ENCODE measurements at regions not wholly inside any gene's neighbourhood (a gene's known extent, or its start where the extent isn't known, plus 50 kb on each side); places are given as distances from the start of the nearest gene placed in this dataset.

DNA sequence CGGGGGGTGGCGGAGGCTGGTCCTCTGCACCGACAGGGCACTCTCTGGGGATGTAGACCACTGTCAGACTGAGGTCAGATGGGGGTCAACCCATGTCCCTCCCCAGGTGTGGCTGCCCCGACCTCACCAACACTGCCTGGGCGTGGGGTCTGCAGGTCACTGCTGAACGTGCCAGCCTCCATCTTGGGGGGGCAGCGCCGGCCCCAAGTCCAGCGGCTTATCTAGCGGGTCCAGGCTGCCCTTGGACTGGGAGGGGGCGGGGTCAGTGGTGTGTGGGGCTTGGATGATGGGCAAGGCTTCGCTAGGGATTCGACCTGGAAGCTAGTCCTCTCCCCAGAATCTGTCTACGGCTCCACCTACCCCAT lies 178.2 kb downstream of the IGLL1 start:
- DNase-seq (ENCODE audit: low read depth, low spot score): no peak
- Histone ChIP-seq H2AFZ (ENCODE audit: low read depth, low read length, poor library complexity, severe bottlenecking) (no peak overlapping the region), H3K9me2 (ENCODE audit: insufficient read depth) (no peaks in the 10 kb centered on the region), H3K4me2 (ENCODE audit: low read length) (peak overlapping the region; percentile 95), H3K4me1 (ENCODE audit: control insufficient read depth in 1 of 2, insufficient read depth in 2 of 2, low read length in 2 of 2) (peaks cover 11 to 17% of the 10 kb centered on the region in 2 experiments; a peak in 3 of 4 replicates), H3K27ac (ENCODE audit: low read depth, low read length) (peak overlapping the region; percentile 56; the same call in 1 of the 2 replicates), H3K27me3 (ENCODE audit: insufficient read depth, low read length) (peaks cover 3% of the 10 kb centered on the region; the same call in 1 of the 2 replicates), H3K9ac (ENCODE audit: low read length) (peak overlapping the region; percentile 52), H3K9me3 (ENCODE audit: control insufficient read depth in 1 of 2, insufficient read depth in 1 of 2, low read depth in 1 of 2, low read length in 2 of 2) (no peaks in the 10 kb centered on the region), H3K79me2 (ENCODE audit: insufficient read depth, low read length) (no peaks in the 10 kb centered on the region), H3K4me3 (replicated peaks in 1 of 2; ENCODE audit: low read depth in 1 of 2, low read length in 2 of 2) (peak overlapping the region; percentile 50 to 65), H4K20me1 (ENCODE audit: insufficient read depth) (no peaks in the 10 kb centered on the region), H3K36me3 (ENCODE audit: control insufficient read depth in 1 of 2, insufficient read depth in 2 of 2, low read length in 2 of 2) (no peaks in the 10 kb centered on the region)
- RAD21 ChIA-PET (ENCODE audit: low non-redundant PET in 1 of 2, low total read pairs in 2 of 2, uncharacterized antibody in 2 of 2, unreplicated experiment in 2 of 2): no interaction called here
- POLR2A ChIA-PET: no interaction called here
- CTCF ChIA-PET: no interaction called here
- intact Hi-C loops (cut with micrococcal nuclease): loop anchor here (2.0 kb wide), 1 partner anchor 137 kb away; no protein-coding TSS in a partner anchor
- TF ChIP-seq EGR1 (IDR thresholded peaks at IDR 0.05; ENCODE audit: low read depth): no peak
- no peak for TF ChIP-seq SP1 (IDR thresholded peaks at IDR 0.05; ENCODE audit: low read depth)
- no peak for TF ChIP-seq SRF (IDR thresholded peaks at IDR 0.05; ENCODE audit: low read depth)
- peak; percentile 43; the same call in 1 of the 2 replicates for ATAC-seq
- BruUV-seq (replicated peaks): no TSS peak

DNA sequence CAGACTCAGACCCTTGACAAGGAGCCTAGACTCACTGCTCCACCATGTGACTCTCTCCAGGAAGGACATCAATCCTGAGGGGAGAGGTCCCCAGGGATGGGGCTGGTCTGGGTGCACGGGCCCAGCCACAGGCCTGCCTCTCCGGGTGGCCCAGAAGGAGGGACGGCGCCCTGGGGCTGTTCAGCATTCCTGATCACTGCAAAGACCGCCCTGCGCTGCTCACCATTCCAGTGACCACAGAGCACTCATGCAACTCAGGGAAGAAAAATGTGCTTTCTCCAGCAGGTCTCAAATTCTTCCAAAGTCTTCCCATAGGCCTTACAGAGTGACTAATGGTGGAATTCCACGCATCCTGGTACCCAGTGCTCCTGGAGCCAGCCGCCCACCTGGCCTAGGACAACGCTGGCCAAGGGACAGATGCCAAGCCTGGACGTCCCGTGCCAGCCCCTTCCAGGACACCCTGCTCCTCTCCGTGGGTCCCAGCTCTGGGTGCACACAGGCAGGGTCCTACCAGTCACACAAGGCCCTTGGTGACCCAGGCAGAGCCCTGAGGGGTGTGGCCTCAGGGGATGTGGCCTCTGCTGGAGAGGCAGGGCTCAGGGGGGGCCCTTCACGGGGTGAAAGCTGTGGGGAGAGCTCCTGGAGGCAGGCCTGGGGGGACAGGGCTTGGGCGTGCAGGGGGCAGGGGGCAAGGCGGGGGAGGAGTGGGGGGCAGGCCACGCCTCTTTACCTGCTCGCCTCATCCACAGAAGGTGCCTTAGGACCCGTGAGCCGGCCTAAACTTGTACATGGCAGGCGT lies 178.8 kb downstream of the IGLL1 start:
- no peak for ATAC-seq
- CTCF ChIA-PET: no interaction called here
- intact Hi-C loops (cut with micrococcal nuclease): no loop called here

More for the DNA sequence above, 178.8 kb downstream of the IGLL1 start:
- H3K9me3 ChIP-seq (ENCODE audit: control insufficient read depth in 1 of 2, insufficient read depth in 1 of 2, low read depth in 1 of 2, low read length in 2 of 2): no peaks in the 10 kb centered on the region
- BruUV-seq (replicated peaks): no TSS peak
- no peak for DNase-seq (ENCODE audit: low read depth, low spot score)
- H3K4me3 ChIP-seq (replicated peaks in 1 of 2; ENCODE audit: low read depth in 1 of 2, low read length in 2 of 2): peak overlapping the region; percentile 50 to 65
- ChIA-PET RAD21 (ENCODE audit: low non-redundant PET in 1 of 2, low total read pairs in 2 of 2, uncharacterized antibody in 2 of 2, unreplicated experiment in 2 of 2) (no interaction called here), POLR2A (no interaction called here)
- H3K27ac ChIP-seq (ENCODE audit: low read depth, low read length): no peak overlapping the region; the same call in 1 of the 2 replicates
- H3K36me3 ChIP-seq (ENCODE audit: control insufficient read depth in 1 of 2, insufficient read depth in 2 of 2, low read length in 2 of 2): no peaks in the 10 kb centered on the region
- peak overlapping the region; percentile 95 for H3K4me2 ChIP-seq (ENCODE audit: low read length)
- peaks cover 11 to 17% of the 10 kb centered on the region in 2 experiments; a peak in 3 of 4 replicates for H3K4me1 ChIP-seq (ENCODE audit: control insufficient read depth in 1 of 2, insufficient read depth in 2 of 2, low read length in 2 of 2)
- H3K27me3 ChIP-seq (ENCODE audit: insufficient read depth, low read length): peaks cover 3% of the 10 kb centered on the region; the same call in 1 of the 2 replicates
- no peak overlapping the region for H2AFZ ChIP-seq (ENCODE audit: low read depth, low read length, poor library complexity, severe bottlenecking)
- H3K9ac ChIP-seq (ENCODE audit: low read length): no peak overlapping the region; the same call in 1 of the 2 replicates
- TF ChIP-seq SRF (IDR thresholded peaks at IDR 0.05; ENCODE audit: low read depth) (no peak), SIN3A (IDR thresholded peaks at IDR 0.05; ENCODE audit: low read depth) (no peak), EZH2 (IDR thresholded peaks at IDR 0.05) (no peak), SP1 (IDR thresholded peaks at IDR 0.05; ENCODE audit: low read depth) (no peak), FOSL1 (IDR thresholded peaks at IDR 0.05; ENCODE audit: low read depth) (no peak)
- no peaks in the 10 kb centered on the region for H3K79me2 ChIP-seq (ENCODE audit: insufficient read depth, low read length)
- H4K20me1 ChIP-seq (ENCODE audit: insufficient read depth): no peaks in the 10 kb centered on the region
- no peaks in the 10 kb centered on the region for H3K9me2 ChIP-seq (ENCODE audit: insufficient read depth)
